ENCODE measurements at regions not wholly inside any gene's neighbourhood (a gene's known extent, or its start where the extent isn't known, plus 50 kb on each side); places are given as distances from the start of the nearest gene placed in this dataset.

DNA sequence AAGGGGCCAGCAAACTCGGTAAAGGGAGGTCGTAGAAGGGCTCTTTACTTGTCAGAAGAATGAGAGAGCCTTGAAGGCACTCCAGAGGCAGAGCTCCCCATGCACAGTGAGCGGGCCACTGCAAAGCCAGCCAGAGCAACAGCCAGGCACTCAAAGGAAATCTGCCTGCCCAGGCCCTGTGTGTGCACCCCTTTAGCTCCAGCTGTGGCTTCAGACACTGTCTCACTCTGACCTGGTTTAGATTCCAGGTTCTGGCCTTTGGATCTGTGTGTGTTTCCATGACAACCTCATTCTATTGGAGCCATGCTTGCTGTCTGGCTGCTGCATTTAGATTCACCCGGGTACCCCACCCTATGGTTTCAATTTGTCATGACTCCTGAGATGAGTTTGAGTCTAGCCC lies 170.3 kb downstream of the CAPZA3 start:
- TF ChIP-seq CTCF (IDR thresholded peaks at IDR 0.05), result no peak
- no peak for TF ChIP-seq EZH2 (IDR thresholded peaks at IDR 0.05; ENCODE audit: borderline replicate concordance, insufficient read depth, low read depth, low read length, poor library complexity, severe bottlenecking)

Measured in B cell (primary cell).